Thyroid gland (tissue), 4 donors: ENCODE measurements at regions not wholly inside any gene's neighbourhood (a gene's known extent, or its start where the extent isn't known, plus 50 kb on each side); places are given as distances from the start of the nearest gene placed in this dataset.

ENCODE experiments used
- CTCF ChIP-seq, 6 experiments: fragments of 200-600 bp in 3 of 6; fragments of 450-650 bp in 3 of 6; sonication (generic) in 3 of 6; IDR thresholded peaks; one replicate each; pipeline ENCODE4 v1.5.1; 2016 to 2019; ENCODE audit warnings: antibody characterized with exemption in 6 of 6, mild to moderate bottlenecking in 2 of 6, inconsistent platforms in 1 of 6, moderate library complexity in 1 of 6
- POLR2A ChIP-seq, 2 donors: fragments of 450-650 bp; IDR thresholded peaks; one replicate each; pipeline ENCODE4 v1.6.1; 2017; ENCODE audit warnings: antibody characterized with exemption in 2 of 2, mild to moderate bottlenecking in 2 of 2, moderate library complexity in 1 of 2

GRCh38 chr5:60435808-60436207 lies 264.2 kb downstream of the DEPDC1B start:
- TF ChIP-seq CTCF (IDR thresholded peaks at IDR 0.05) (no peak), POLR2A (IDR thresholded peaks at IDR 0.05) (no peak)
